ENCODE measurements at regions not wholly inside any gene's neighbourhood (a gene's known extent, or its start where the extent isn't known, plus 50 kb on each side); places are given as distances from the start of the nearest gene placed in this dataset. TPM values are rescaled to one million over a fixed set of nuclear protein-coding genes. Genes with fewer than 3 reads are reported as not detected.
"Not testable (repeated sequence)": the region's sequence is repeated elsewhere in the genome, so short reads cannot be mapped to it uniquely, and the experiment has no call there.

DNA sequence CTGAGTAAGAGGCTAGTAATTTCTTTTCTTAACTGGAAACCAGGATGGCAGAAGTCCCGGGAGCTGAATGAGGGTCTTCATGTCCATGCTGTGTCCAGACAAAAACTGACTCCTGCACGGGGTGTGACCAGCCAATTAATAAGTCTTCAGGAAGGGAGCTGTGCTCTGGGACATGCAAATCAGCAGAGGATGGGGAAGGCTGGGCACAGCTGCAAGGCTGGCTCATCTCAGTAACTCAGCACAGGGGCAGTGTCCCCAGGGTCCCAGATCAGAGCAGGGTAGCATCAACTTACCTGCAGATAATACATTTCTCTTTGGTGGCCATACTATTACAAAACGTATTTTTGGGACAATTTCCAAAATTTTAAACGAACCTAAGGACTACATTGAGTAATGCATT, 595.6 kb downstream of the RPIA start:
- not testable (repeated sequence) for DNase-seq (ENCODE audit: low spot score)

DNA sequence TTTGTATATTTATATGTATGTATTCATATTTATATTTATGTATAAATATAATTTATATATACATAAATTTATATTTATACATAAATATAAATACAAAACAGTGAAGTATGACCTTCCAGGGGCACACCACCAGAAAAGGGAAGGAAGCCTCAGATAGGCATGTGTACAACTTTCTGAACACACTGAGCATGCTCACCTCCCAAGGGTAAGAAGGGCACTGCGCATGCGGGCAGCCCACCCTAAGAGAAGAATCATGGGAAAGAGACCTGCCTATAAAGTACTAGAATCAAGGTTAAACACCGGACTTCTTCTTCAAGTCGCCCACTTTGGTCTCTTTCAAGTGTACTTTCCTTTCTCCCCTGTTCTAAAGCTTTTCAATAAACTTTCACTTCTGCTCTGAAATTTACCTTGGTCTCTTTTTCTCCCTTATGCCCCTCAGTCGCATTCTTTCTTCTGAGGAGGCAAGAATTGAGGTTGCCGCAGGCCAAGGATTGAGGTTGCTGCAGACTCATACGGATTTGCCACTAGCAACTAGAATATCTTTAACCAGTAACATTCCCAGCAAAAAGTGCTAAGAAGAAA, 600.3 kb downstream of the RPIA start:
- DNase-seq (ENCODE audit: low spot score): not testable (repeated sequence)

DNA sequence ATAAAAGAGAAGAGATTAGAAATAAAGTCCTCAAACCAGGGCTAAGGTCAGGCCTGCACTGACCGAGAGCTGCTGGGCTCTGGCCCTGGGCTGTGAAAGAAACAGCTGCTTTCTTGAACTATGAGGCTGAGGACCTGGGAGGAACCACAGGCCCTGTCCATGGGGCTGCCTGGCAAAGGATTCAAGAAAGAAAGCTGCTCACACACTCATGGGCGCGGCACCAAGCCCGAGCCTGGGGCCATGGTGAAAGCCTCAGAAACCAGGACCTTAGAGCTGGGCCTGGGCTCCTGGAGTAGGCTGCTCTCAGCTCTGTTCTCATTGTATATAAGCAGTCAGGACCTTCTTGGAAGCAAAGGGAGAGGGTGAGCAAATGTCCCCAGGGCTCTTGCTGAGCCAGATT, 601.9 kb downstream of the RPIA start:
- not testable (repeated sequence) for DNase-seq (ENCODE audit: low spot score)

DNA sequence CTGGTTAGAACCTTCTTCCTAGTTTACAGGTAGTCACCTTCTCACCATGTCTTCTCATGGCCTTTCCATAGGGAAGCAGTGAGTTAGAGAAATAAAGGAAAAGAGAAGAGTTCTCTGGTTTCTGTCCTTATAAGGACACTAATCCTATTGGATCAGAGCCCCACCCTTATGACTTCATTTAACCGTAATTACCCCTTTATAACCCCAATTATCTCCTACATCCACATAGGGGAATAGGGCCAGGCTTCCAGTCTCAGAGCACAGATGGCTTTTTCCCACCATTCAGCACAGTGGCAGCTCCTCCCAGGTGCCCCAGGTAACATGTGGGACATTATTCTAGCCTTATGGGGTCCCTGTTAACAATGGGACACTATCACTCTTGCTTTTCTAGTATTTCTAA, 602.9 kb downstream of the RPIA start:
- not testable (repeated sequence) for DNase-seq (ENCODE audit: low spot score)

DNA sequence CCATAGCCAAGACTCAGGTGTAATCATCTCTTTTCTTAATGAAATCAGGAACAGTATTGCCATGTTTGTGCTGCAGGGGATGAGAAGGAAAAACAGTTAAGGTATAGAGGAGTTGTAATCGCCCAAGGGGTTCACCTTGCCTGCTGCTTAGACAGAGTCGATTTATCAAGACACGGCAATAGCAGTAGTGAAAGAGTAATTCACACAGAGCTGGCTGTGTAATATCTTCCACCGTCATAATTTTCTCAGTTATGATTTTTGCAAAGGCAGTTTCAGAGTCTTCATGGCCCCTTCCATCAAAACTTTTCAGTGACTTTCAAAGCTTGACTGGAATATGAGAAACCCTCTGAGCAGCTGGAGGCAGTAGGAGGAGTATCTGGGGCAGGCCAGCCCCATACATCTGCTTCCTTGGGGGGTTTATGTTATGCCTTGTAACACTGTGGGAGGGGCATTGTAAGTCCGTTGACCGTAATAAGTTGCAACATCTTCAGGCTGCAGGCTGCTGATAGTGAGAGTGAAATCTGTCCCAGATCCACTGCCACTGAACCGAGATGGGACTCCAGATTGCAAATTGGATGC, 605.4 kb downstream of the RPIA start:
- not testable (repeated sequence) for DNase-seq (ENCODE audit: low spot score)

DNA sequence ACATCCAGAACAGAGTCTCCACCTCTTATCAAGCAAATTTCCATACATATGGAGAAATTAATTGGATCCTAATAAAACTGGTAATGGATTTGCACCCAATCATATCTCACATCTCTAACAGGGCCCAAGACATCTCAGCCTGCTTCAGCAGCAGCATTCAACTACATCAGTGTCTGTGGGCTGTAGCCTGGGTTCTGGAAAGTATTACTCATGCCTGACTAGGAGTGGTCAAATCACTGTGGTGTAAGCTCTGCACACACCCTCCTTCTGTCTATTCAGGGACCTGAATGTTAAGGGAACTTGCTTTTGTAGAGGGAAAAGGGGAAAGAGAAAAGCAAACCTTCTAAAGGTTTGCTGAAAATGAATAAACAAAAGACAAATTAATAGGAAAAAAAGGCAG, 607.7 kb downstream of the RPIA start:
- not testable (repeated sequence) for DNase-seq (ENCODE audit: low spot score)

DNA sequence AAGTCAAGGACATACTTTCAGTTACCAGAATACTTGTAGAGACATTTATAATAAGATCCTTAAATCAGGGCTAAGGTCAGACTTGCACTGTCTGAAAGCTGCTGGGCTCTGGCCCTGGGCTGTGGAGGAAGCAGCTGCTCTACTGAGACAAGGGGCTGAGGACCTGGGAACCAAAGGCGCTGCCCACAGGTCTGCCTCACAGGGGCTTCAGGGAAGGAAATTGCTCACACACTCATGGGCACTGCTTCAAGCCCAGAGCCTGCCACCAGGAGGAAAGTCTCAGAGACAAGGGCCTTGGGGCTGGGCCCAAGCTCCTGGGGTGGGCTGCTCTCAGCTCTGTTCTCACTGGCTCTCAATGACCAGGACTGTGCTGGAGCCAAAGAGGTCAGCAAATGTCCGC, 614.1 kb downstream of the RPIA start:
- DNase-seq (ENCODE audit: low spot score): not testable (repeated sequence)

DNA sequence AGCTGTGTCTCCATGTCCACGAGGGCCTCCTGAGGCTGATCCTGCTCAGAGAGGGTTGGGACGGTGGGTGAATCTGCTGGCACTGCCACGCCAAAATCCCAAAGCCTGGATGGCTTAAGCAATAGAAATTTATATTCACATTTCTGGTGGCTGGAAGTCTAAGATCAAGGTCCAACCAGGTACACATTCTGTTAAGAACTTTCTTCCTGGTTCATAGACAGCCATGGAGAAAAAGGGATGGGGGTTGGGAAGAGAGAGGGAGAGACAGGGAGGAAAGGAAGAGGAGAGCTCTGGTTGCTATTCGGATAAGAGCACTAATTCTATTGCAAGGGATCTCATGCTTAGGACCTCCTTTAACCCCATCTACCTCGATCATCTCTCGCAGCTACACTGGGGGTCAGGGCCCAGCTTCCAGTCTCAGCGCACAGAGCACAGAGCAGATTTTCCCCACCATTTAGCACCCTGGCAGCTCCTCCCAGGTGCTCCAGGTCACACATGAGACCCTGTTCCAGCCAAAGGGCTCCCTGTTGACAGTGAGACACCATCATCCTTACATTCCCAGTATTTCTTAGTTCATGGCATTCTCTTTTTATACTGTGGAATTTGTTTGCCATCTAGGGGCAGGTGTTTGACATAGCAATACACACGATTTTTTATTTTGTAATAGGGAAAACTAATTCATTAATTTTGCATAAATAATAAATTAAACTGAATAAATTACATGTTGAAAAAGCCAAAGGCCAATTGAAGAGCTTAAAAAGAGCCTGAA, 615.6 kb downstream of the RPIA start:
- not testable (repeated sequence) for DNase-seq (ENCODE audit: low spot score)

DNA sequence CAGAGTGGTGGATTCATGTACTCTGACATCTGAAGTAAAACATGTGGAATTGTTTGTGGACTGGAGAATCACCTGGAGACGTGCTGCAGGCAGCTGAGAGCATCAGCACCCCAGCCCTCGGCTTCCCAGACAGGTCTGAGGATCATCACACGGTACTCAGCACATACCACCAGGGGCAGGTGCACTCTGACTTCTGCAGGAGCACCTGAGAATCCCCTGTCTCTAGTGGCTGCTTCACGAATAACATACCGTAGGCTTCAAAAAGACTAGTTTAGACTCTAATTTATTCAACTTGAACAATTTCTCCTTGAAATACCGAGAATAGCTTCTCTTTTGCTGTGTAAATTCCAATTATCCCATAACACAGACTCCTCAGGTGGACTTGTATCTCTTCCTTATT, 627.5 kb downstream of the RPIA start:
- not testable (repeated sequence) for DNase-seq (ENCODE audit: low spot score)

DNA sequence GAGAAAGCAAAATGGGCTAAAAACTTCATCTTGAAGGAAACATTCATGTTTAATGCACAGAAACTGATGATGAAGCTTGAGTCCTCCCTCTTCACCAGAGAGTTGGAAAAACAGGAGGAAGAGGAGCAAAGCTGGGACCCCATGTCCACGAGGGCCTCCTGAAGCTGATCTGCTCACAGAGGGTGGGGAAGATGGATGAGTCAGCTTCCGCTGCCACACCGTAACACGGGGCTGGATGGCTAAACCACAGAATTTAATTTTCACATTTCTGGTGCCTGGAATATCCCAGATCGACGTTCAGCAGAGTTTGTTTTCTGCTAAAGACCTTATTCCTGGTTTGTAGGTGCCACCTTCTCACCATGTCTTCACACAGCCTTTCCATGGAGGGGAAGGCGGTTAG, 634.4 kb downstream of the RPIA start:
- DNase-seq (ENCODE audit: low spot score): not testable (repeated sequence)

DNA sequence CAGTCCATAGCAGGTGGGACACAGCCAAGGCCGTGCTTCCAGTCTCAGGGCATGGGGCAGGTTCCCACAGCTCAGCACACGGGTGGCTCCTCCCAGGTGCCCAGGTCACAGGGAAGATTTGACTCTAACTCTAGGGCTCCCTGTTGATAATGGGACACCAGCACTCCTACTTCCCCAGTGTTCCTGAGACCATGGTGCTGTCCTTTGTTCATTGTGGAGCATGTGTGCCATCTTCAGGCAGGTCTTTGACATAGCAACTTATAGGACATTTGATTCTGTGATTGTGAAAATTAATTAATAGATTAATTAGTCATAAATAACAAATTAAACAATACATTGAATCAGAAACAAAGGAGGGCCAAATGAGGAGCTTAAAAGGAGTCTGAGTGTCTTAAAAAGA, 635.0 kb downstream of the RPIA start:
- DNase-seq (ENCODE audit: low spot score): not testable (repeated sequence)

DNA sequence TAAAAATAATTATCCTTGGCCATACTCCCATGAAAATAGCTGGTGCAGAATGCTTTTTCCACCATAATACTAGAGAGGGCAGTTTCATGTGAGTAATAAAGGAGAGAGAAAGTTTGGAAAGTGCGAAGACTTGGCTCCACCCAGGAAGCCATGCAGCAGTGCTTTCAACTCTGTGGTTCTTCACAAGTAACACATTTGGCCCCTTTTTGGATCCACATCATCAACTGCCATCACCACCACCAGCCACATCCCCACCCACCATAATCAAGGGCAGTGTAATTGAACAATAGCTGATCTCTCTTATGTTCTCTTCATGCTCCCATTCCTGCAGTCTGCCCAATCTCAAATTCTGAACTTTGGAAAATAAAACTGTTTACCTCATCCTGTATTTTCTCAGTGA, 637.3 kb downstream of the RPIA start:
- DNase-seq (ENCODE audit: low spot score): not testable (repeated sequence)

Small RNA genes lying in the stretch of these regions (microRNA-seq; reads per million reads assigned to microRNA genes)
- gene MIR4436A (ENCODE audit: borderline number of aligned reads): not detected

All from mesenteric fat pad (tissue), 1 donor.